HCT116 (cell line): ENCODE measurements at regions not wholly inside any gene's neighbourhood (a gene's known extent, or its start where the extent isn't known, plus 50 kb on each side); places are given as distances from the start of the nearest gene placed in this dataset.

ENCODE experiments used
- CBX3 ChIP-seq: IDR thresholded peaks from 2 replicates; pipeline ENCODE4 v1.6.1; 2012; ENCODE audit warnings: low read depth
- CTCF ChIP-seq, 3 experiments: fragments of 200-600 bp in 1 of 3; sonication (generic) in 1 of 3; IDR thresholded peaks in 2 of 3; conservative IDR thresholded peaks in 1 of 3; 2 replicates each; pipeline ENCODE4 v1.5.1; 2012 to 2017; ENCODE audit warnings: low read depth in 2 of 3, low read length in 2 of 3, antibody characterized with exemption in 1 of 3, borderline replicate concordance in 1 of 3, control low read depth in 1 of 3, mild to moderate bottlenecking in 1 of 3, mixed read lengths in 1 of 3, mixed run types in 1 of 3, moderate library complexity in 1 of 3; ENCODE audit not compliant: insufficient read depth in 1 of 3
- EZH2 ChIP-seq: fragments of 200-600 bp; sonication (generic); IDR thresholded peaks from 2 replicates; pipeline ENCODE4 v1.6.1; 2017; ENCODE audit warnings: antibody characterized with exemption, mixed run types
- POLR2A ChIP-seq: IDR thresholded peaks from 2 replicates; pipeline ENCODE4 v1.7.0; 2011; ENCODE audit warnings: borderline replicate concordance; ENCODE audit not compliant: insufficient read depth, insufficient read length; ENCODE audit errors: extremely low read depth
- POLR2AphosphoS5 ChIP-seq: IDR thresholded peaks from 2 replicates; pipeline ENCODE4 v1.6.1; 2011; ENCODE audit warnings: mild to moderate bottlenecking, low read depth, low read length, moderate library complexity
- SP1 ChIP-seq: IDR thresholded peaks from 2 replicates; pipeline ENCODE4 v1.6.1; 2012; ENCODE audit warnings: low read depth
- SRF ChIP-seq: IDR thresholded peaks from 2 replicates; pipeline ENCODE4 v1.6.1; 2012; ENCODE audit warnings: low read depth
- TF ChIP-seq, protein P1 (sequence below): IDR thresholded peaks from 2 replicates; pipeline ENCODE4 v1.6.1; 2012; ENCODE audit warnings: low read depth

GRCh38 chr3:59658274-59658673 is 608.4 kb upstream of the CFAP20DC start:
- TF ChIP-seq POLR2A (no peak), CTCF (IDR thresholded peaks at IDR 0.05 in 2 of 3, conservative IDR thresholded peaks at IDR 0.05 in 1 of 3; ENCODE audit: borderline replicate concordance in 1 of 3, insufficient read depth in 1 of 3, low read depth in 2 of 3, low read length in 2 of 3) (no peak), SRF (no peak), CBX3 (no peak), SP1 (no peak), EZH2 (no peak), POLR2AphosphoS5 (no peak)
- TF ChIP-seq, protein P1, sequence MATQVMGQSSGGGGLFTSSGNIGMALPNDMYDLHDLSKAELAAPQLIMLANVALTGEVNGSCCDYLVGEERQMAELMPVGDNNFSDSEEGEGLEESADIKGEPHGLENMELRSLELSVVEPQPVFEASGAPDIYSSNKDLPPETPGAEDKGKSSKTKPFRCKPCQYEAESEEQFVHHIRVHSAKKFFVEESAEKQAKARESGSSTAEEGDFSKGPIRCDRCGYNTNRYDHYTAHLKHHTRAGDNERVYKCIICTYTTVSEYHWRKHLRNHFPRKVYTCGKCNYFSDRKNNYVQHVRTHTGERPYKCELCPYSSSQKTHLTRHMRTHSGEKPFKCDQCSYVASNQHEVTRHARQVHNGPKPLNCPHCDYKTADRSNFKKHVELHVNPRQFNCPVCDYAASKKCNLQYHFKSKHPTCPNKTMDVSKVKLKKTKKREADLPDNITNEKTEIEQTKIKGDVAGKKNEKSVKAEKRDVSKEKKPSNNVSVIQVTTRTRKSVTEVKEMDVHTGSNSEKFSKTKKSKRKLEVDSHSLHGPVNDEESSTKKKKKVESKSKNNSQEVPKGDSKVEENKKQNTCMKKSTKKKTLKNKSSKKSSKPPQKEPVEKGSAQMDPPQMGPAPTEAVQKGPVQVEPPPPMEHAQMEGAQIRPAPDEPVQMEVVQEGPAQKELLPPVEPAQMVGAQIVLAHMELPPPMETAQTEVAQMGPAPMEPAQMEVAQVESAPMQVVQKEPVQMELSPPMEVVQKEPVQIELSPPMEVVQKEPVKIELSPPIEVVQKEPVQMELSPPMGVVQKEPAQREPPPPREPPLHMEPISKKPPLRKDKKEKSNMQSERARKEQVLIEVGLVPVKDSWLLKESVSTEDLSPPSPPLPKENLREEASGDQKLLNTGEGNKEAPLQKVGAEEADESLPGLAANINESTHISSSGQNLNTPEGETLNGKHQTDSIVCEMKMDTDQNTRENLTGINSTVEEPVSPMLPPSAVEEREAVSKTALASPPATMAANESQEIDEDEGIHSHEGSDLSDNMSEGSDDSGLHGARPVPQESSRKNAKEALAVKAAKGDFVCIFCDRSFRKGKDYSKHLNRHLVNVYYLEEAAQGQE: no peak
